ENCODE measurements at regions not wholly inside any gene's neighbourhood (a gene's known extent, or its start where the extent isn't known, plus 50 kb on each side); places are given as distances from the start of the nearest gene placed in this dataset.

DNA sequence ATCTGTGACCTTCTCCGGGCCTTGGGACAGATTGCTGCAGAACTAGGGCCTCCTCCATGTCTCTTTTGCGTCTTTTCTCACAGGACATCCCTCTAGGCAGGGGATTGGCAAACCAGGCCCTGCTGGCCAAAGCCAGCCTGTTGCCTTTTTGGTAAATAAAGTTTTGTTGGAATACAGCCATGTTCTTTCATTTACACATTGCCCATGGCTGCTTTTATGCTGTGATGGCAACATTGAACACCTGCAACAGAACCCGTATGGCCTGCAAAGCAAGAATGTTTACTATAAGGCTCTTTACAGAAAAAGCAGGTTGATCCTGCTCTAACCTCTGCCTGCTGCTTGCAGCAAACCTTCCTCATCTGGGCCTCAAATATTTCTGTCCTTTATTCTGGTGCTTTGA, 56.8 kb upstream of the B3GAT1 start:
- Histone ChIP-seq H3K4me2 (ENCODE audit: insufficient read depth, low read length) (no peak overlapping the region), H2AFZ (ENCODE audit: low read depth, low read length) (no peak overlapping the region), H3K9me1 (ENCODE audit: control insufficient read depth, insufficient read depth, low read length) (no peaks in the 10 kb centered on the region), H3K27me3 (ENCODE audit: control insufficient read depth in 2 of 2, insufficient read depth in 2 of 2, low read length in 2 of 2) (peaks cover 25 to 76% of the 10 kb centered on the region in 2 experiments), H3K27ac (ENCODE audit: extremely low read depth, low read depth, low read length) (no peak overlapping the region), H4K20me1 (replicated peaks; ENCODE audit: control insufficient read depth, insufficient read depth, low read length) (no peaks in the 10 kb centered on the region), H3K4me3 (no peak overlapping the region), H3K9me3 (replicated peaks; ENCODE audit: control insufficient read depth, insufficient read depth, low read depth, low read length) (no peaks in the 10 kb centered on the region), H3K36me3 (ENCODE audit: control insufficient read depth, insufficient read depth, low read length) (no peaks in the 10 kb centered on the region), H3K9ac (ENCODE audit: insufficient read depth in 1 of 2, low read depth in 2 of 2, low read length in 2 of 2) (no peak overlapping the region), H3K4me1 (replicated peaks in 1 of 2; ENCODE audit: control insufficient read depth in 2 of 2, insufficient read depth in 2 of 2, low read length in 2 of 2) (peaks cover 0 to 4% of the 10 kb centered on the region in 2 experiments; a peak in 1 of 5 replicates), H3K79me2 (ENCODE audit: control insufficient read depth, insufficient read depth, low read length) (no peaks in the 10 kb centered on the region)
- ATAC-seq (no peak), DNase-seq (ENCODE audit: extremely low read depth in 1 of 4, low spot score in 3 of 4) (no peak), FAIRE-seq (no peak)
- in situ Hi-C loops (cut with MboI) (no loop called here), intact Hi-C loops (cut with micrococcal nuclease) (no loop called here)
- 0% methylated on average over 3 of the region's 3 CpGs for WGBS (ENCODE audit: insufficient coverage, low coverage, missing lambda C conversion rate)
- BruUV-seq (replicated peaks) = no TSS peak
- POLR2A ChIA-PET = interaction anchor here (0.6 kb wide), 1 partner anchor 483 kb away, joined by 4 read pairs; no protein-coding TSS in a partner anchor
- CTCF ChIA-PET (ENCODE audit: low intra/inter-chr PET ratio) = no interaction called here
- TF ChIP-seq ZBTB7A (IDR thresholded peaks at IDR 0.05; ENCODE audit: borderline replicate concordance, control insufficient read depth, low read depth, low read length) = no peak
- TF ChIP-seq, protein P1, sequence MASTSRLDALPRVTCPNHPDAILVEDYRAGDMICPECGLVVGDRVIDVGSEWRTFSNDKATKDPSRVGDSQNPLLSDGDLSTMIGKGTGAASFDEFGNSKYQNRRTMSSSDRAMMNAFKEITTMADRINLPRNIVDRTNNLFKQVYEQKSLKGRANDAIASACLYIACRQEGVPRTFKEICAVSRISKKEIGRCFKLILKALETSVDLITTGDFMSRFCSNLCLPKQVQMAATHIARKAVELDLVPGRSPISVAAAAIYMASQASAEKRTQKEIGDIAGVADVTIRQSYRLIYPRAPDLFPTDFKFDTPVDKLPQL (IDR thresholded peaks at IDR 0.05; ENCODE audit: extremely low read depth, insufficient read length) = no peak
- TF ChIP-seq POLR2H (tag; IDR thresholded peaks at IDR 0.05; ENCODE audit: low read depth) = no peak
- no peak for TF ChIP-seq ZFP36 (IDR thresholded peaks at IDR 0.05; ENCODE audit: low read depth, low read length, partially characterized antibody)
- no peak for TF ChIP-seq BRD4 (IDR thresholded peaks at IDR 0.05)
- no peak for TF ChIP-seq PHB (CRISPR knock-in tag; IDR thresholded peaks at IDR 0.05)
- TF ChIP-seq FOXP1 (CRISPR knock-in tag; IDR thresholded peaks at IDR 0.05) = no peak
- TF ChIP-seq HDAC3 (IDR thresholded peaks at IDR 0.05; ENCODE audit: borderline replicate concordance, partially characterized antibody) = no peak
- TF ChIP-seq ZNF76 (CRISPR knock-in tag; IDR thresholded peaks at IDR 0.05; ENCODE audit: borderline replicate concordance) = no peak
- TF ChIP-seq, protein P2, sequence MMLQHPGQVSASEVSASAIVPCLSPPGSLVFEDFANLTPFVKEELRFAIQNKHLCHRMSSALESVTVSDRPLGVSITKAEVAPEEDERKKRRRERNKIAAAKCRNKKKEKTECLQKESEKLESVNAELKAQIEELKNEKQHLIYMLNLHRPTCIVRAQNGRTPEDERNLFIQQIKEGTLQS (IDR thresholded peaks at IDR 0.05) = no peak
- TF ChIP-seq, protein P2 (CRISPR knock-in tag; conservative IDR thresholded peaks at IDR 0.05) = no peak
